ENCODE measurements at regions not wholly inside any gene's neighbourhood (a gene's known extent, or its start where the extent isn't known, plus 50 kb on each side); places are given as distances from the start of the nearest gene placed in this dataset.

DNA sequence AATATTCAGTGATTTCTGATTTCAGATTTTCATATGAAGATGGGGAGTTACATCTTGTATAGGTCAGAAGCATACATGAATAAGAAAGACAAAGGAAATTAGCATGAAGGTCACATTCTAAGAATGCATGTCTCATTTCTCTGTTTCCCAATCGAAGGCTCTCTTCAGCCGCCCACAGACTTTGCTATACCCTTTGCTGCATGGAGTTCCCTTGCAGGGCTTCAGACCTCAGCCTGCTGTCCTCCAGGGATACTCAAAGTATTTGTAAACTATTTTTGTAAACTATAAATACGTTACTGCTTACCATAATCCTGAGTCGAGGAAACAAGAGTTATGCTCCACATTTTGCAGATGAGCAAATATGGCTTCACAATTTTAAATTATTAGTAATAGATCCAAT, 738.4 kb downstream of the PCDH18 start:
- Histone ChIP-seq H3K9me3 (no peaks in the 10 kb centered on the region), H3K36me3 (no peaks in the 10 kb centered on the region), H3K27ac (no peak overlapping the region), H3K4me1 (no peaks in the 10 kb centered on the region), H3K4me3 (no peak overlapping the region), H3K27me3 (no peaks in the 10 kb centered on the region)
- intact Hi-C loops (cut with DNase I) = no loop called here
- no peak for TF ChIP-seq CTCF (IDR thresholded peaks at IDR 0.05)
- DNase-seq (no peak), ATAC-seq (no peak)

- Histone ChIP-seq H3K36me3 (no peaks in the 10 kb centered on the region), H3K4me1 (no peaks in the 10 kb centered on the region), H3K4me3 (no peak overlapping the region), H3K9me3 (no peaks in the 10 kb centered on the region), H3K27ac (no peak overlapping the region), H3K27me3 (no peaks in the 10 kb centered on the region)
- no peak for ATAC-seq
- no peak for DNase-seq
- TF ChIP-seq CTCF (IDR thresholded peaks at IDR 0.05) = no peak
- intact Hi-C loops (cut with DNase I) = no loop called here
Measured at GRCh38 chr4:136784326-136784725, 748.0 kb downstream of the PCDH18 start.

DNA sequence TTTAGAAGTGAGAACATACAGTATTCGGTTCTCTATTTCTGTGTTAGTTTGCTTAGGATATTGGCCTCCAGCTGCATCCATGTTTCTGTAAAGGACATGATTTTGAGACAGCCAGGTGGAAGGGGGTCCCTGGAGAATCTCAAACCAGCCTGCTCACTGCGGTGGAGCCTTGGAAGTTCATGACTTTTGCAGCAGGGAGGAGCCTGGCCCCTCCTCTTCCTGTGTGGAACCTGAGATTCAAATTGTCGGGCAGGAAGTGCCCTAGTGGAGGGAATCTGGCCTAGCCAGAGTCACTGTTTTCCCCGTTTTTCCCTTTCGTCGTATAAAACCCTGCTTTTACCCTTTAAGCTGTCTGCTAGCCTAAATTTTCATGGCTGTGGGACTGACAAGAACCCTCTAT, 762.6 kb downstream of the PCDH18 start:
- Histone ChIP-seq H3K4me3 (no peak overlapping the region), H3K4me1 (no peaks in the 10 kb centered on the region), H3K9me3 (no peaks in the 10 kb centered on the region), H3K27me3 (no peaks in the 10 kb centered on the region), H3K27ac (no peak overlapping the region), H3K36me3 (no peaks in the 10 kb centered on the region)
- ATAC-seq (no peak), DNase-seq (no peak)
- no peak for TF ChIP-seq CTCF (IDR thresholded peaks at IDR 0.05)
- intact Hi-C loops (cut with DNase I) = no loop called here

DNA sequence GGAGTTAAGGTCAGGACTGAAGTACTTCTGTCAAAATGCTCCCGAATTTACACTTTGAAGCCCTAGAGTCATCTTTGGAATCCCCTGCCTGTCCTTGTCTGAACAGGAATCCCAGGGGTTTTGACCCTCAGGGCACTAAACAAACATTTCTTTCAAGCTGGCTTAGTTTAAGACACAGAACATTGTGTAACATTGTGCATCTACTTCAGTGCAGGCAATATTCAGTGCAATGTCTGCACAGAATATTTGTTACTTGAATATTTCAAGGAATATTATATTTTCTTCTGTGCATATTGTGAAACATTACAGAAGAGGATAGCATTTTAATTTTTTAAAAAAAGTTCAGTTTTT, 763.4 kb downstream of the PCDH18 start:
- Histone ChIP-seq H3K27me3 (no peaks in the 10 kb centered on the region), H3K36me3 (no peaks in the 10 kb centered on the region), H3K9me3 (no peaks in the 10 kb centered on the region), H3K4me3 (no peak overlapping the region), H3K27ac (no peak overlapping the region), H3K4me1 (no peaks in the 10 kb centered on the region)
- no peak for ATAC-seq
- intact Hi-C loops (cut with DNase I) = no loop called here
- no peak for TF ChIP-seq CTCF (IDR thresholded peaks at IDR 0.05)
- no peak for DNase-seq

- Histone ChIP-seq H3K4me1 (no peaks in the 10 kb centered on the region), H3K27ac (no peak overlapping the region), H3K36me3 (no peaks in the 10 kb centered on the region), H3K4me3 (no peak overlapping the region), H3K27me3 (no peaks in the 10 kb centered on the region), H3K9me3 (no peaks in the 10 kb centered on the region)
- DNase-seq (no peak), ATAC-seq (no peak)
- no peak for TF ChIP-seq CTCF (IDR thresholded peaks at IDR 0.05)
- intact Hi-C loops (cut with DNase I) = no loop called here
Measured at GRCh38 chr4:136768213-136768924, 763.9 kb downstream of the PCDH18 start.

DNA sequence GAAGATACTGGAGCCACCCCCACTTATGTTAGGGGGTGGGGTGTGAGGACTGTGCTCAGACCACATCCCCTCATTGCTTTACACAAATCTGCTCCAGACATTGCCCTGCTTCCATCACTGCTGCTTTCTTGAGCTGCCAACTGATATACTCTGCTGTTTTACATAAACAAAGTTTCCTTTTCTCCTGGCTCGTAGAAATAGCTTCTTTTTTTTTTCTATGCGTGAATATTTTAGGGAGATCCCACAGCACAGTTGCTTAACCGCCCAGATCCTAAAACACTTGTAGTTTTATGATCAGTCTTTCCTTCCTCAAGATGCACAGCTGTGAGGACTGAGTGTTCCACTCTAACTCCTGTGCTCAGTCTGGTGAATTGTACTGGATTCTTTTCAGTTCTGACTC, 768.4 kb downstream of the PCDH18 start:
- Histone ChIP-seq H3K4me3 (no peak overlapping the region), H3K27ac (no peak overlapping the region), H3K27me3 (no peaks in the 10 kb centered on the region), H3K4me1 (no peaks in the 10 kb centered on the region), H3K9me3 (no peaks in the 10 kb centered on the region), H3K36me3 (no peaks in the 10 kb centered on the region)
- DNase-seq = no peak
- intact Hi-C loops (cut with DNase I) = no loop called here
- TF ChIP-seq CTCF (IDR thresholded peaks at IDR 0.05) = no peak
- no peak for ATAC-seq

Measured in upper lobe of right lung (tissue), 1 donor.